Endothelial cell of umbilical vein (primary cell): ENCODE measurements at regions not wholly inside any gene's neighbourhood (a gene's known extent, or its start where the extent isn't known, plus 50 kb on each side); places are given as distances from the start of the nearest gene placed in this dataset.

Experiments used
- BruUV-seq: library from RNA; stranded (reverse); fragments of 400-500 nt; replicated peaks from 2 replicates; lab custom pipeline; 2021; lab: Mats Ljungman, UMichigan
- CTCF ChIA-PET: fragments of 300-600, 350-600 bp; sonication (Branson Sonifier 250); formaldehyde crosslinking; loops from one replicate; lab custom pipeline; 2021; ENCODE audit warnings: antibody characterized with exemption, inconsistent platforms; lab: Charles Lee
- POLR2A ChIA-PET: fragments of 300-600, 350-600 bp; sonication (Branson Sonifier 250); formaldehyde crosslinking; loops from one replicate; lab custom pipeline; 2021; ENCODE audit warnings: antibody characterized with exemption, inconsistent platforms; lab: Charles Lee
- DNase-seq: peaks from one replicate; pipeline ENCODE4 v3.0.0-alpha.2; 2011; ENCODE audit warnings: low read depth, low spot score
- FAIRE-seq: peaks from 2 replicates; lab custom pipeline; 2011; peaks lifted over from hg19 to GRCh38; lab: Jason Lieb, UNC
- H2AFZ ChIP-seq: 2 replicates; pipeline ENCODE4 v1.6.0; 2012; ENCODE audit warnings: low read depth, low read length, control low read depth, inconsistent platforms
- H3K27ac ChIP-seq: 2 replicates; pipeline ENCODE4 v1.5.1; 2011; ENCODE audit warnings: low read depth, mild to moderate bottlenecking, control low read depth, low read length, moderate library complexity; ENCODE audit not compliant: insufficient read depth
- H3K27me3 ChIP-seq, 2 experiments: 2 replicates each; pipeline versions ENCODE4 v1.6.0 to v1.6.1; 2011; ENCODE audit warnings: low read length in 2 of 2, mixed read lengths in 1 of 2; ENCODE audit not compliant: control insufficient read depth in 2 of 2, insufficient read depth in 2 of 2
- H3K36me3 ChIP-seq, 2 experiments: 2 replicates in 1 of 2; 3 replicates in 1 of 2; pipeline ENCODE4 v1.5.1; 2011; ENCODE audit warnings: low read length in 2 of 2, mild to moderate bottlenecking in 1 of 2, moderate library complexity in 1 of 2; ENCODE audit not compliant: control insufficient read depth in 2 of 2, insufficient read depth in 2 of 2; ENCODE audit errors: extremely low read depth in 1 of 2
- H3K4me1 ChIP-seq: 3 replicates; pipeline ENCODE4 v1.5.1; 2011; ENCODE audit warnings: mild to moderate bottlenecking, low read length; ENCODE audit not compliant: control insufficient read depth, insufficient read depth; ENCODE audit errors: extremely low read depth
- H3K4me2 ChIP-seq: 2 replicates; pipeline ENCODE4 v1.6.1; 2011; ENCODE audit warnings: low read length, control low read depth, mixed read lengths; ENCODE audit not compliant: insufficient read depth
- H3K4me3 ChIP-seq, 3 experiments: fragments of 200-600 bp in 1 of 3; sonication (generic), shearing (Covaris generic) in 1 of 3; replicated peaks in 1 of 3; 2 replicates each; pipeline ENCODE4 v1.5.1; 2011 to 2016; ENCODE audit warnings: control low read depth in 3 of 3, low read length in 3 of 3, mild to moderate bottlenecking in 2 of 3, inconsistent platforms in 1 of 3, low read depth in 1 of 3, moderate library complexity in 1 of 3; ENCODE audit not compliant: insufficient read depth in 1 of 3
- H3K79me2 ChIP-seq: 2 replicates; pipeline ENCODE4 v1.6.0; 2012; ENCODE audit warnings: low read length, inconsistent platforms; ENCODE audit not compliant: control insufficient read depth, insufficient read depth
- H3K9ac ChIP-seq: replicated peaks from 2 replicates; pipeline ENCODE3; 2011; ENCODE audit warnings: low read length, control low read depth; ENCODE audit not compliant: insufficient read depth; ENCODE audit errors: extremely low read depth
- H3K9me1 ChIP-seq: replicated peaks from 3 replicates; pipeline ENCODE4 v1.6.0; 2011; ENCODE audit warnings: mild to moderate bottlenecking, low read length; ENCODE audit not compliant: control insufficient read depth, insufficient read depth; ENCODE audit errors: extremely low read depth
- H3K9me3 ChIP-seq: replicated peaks from 2 replicates; pipeline ENCODE4 v1.5.1; 2012; ENCODE audit warnings: low read length, inconsistent platforms; ENCODE audit not compliant: control insufficient read depth, insufficient read depth
- H4K20me1 ChIP-seq: replicated peaks from 2 replicates; pipeline ENCODE3; 2011; ENCODE audit warnings: mild to moderate bottlenecking, low read length; ENCODE audit not compliant: control insufficient read depth, insufficient read depth; ENCODE audit errors: extremely low read depth
- CTCF ChIP-seq, 2 donors: IDR thresholded peaks; 1 replicate in 1 of 2; 2 replicates in 1 of 2; pipeline ENCODE4 v1.5.1; 2011; ENCODE audit warnings: low read length in 2 of 2, mild to moderate bottlenecking in 2 of 2, moderate library complexity in 2 of 2, control low read depth in 1 of 2, inconsistent platforms in 1 of 2, low read depth in 1 of 2; ENCODE audit not compliant: insufficient read depth in 1 of 2; ENCODE audit errors: extremely low read depth in 1 of 2
- EZH2 ChIP-seq: IDR thresholded peaks from 2 replicates; pipeline ENCODE4 v1.6.1; 2012; ENCODE audit warnings: borderline replicate concordance, low read depth, mild to moderate bottlenecking, moderate library complexity, low read length, inconsistent platforms; ENCODE audit not compliant: severe bottlenecking
- FOS ChIP-seq: IDR thresholded peaks from 2 replicates; pipeline ENCODE4 v1.6.1; 2011; ENCODE audit warnings: mild to moderate bottlenecking, low read length, moderate library complexity, borderline replicate concordance; ENCODE audit not compliant: insufficient read depth
- GATA2 ChIP-seq: IDR thresholded peaks from 2 replicates; pipeline ENCODE4 v1.7.0; 2011; ENCODE audit warnings: low read depth, mild to moderate bottlenecking, moderate library complexity, mixed read lengths, low read length; ENCODE audit not compliant: insufficient read length, insufficient read depth
- JUN ChIP-seq: IDR thresholded peaks from 2 replicates; pipeline ENCODE4 v1.6.1; 2011; ENCODE audit warnings: borderline replicate concordance, low read depth; ENCODE audit not compliant: insufficient read length, insufficient read depth
- MYC ChIP-seq: IDR thresholded peaks from one replicate; pipeline ENCODE4 v1.6.1; 2011; ENCODE audit warnings: mild to moderate bottlenecking, low read depth, low read length
- POLR2A ChIP-seq: IDR thresholded peaks from 2 replicates; pipeline ENCODE4 v1.6.1; 2012; ENCODE audit warnings: low read depth, mild to moderate bottlenecking, control low read depth, low read length
- POLR2AphosphoS5 ChIP-seq: IDR thresholded peaks from 2 replicates; pipeline ENCODE4 v1.6.1; 2012; ENCODE audit warnings: low read depth, mild to moderate bottlenecking, control low read depth, low read length, moderate library complexity; ENCODE audit not compliant: insufficient read depth
- dilution Hi-C: fragments of 300-500 bp; cut with MboI; formaldehyde crosslinking; loops from one replicate; pipeline ENCODE4 v1.15.0; 2019; ENCODE audit warnings: low sequenced_read_pairs; ENCODE audit not compliant: extremely low pct_ligation_motif_present
- intact Hi-C: fragments of 100-400 bp; cut with micrococcal nuclease; formaldehyde crosslinking; loops from one replicate; pipeline ENCODE4 v1.10.0; 2022
- TF ChIP-seq, protein P1 (sequence below): IDR thresholded peaks from 2 replicates; pipeline ENCODE4 v1.6.1; 2011; ENCODE audit not compliant: insufficient read depth, insufficient read length

DNA sequence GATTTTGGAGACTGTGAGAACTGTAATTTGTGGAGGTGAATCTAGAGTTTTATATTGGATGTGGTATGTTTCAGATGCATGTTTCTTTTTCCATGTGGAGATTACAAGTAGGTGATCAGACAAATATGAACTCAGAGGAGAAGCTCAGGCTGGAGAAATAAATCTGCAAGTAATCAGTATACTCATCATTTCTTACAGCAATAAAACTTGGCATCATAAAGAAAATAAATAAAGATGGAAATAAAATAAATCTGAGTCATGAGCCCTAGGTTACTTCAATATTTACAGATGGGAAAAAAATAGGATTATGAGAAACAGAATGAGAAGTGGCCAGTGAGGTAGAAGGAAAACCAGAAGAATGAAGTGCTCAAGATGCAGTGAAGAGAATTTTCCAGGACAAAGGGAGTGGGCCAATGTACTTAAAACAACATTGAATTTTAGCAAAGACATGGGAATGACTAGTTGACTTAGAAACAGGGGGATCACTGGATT is 453.8 kb downstream of the DSC3 start:
- no peak for DNase-seq
- no peak overlapping the region for H3K4me2 ChIP-seq
- no peak overlapping the region for H2AFZ ChIP-seq
- CTCF ChIA-PET: no interaction called here
- POLR2A ChIA-PET: no interaction called here
- FAIRE-seq: no peak
- H3K4me1 ChIP-seq: no peaks in the 10 kb centered on the region
- intact Hi-C loops (no loop called here), dilution Hi-C loops (no loop called here)
- H3K9me1 ChIP-seq: no peaks in the 10 kb centered on the region
- no peaks in the 10 kb centered on the region for H4K20me1 ChIP-seq
- no peaks in the 10 kb centered on the region for H3K27me3 ChIP-seq
- H3K27ac ChIP-seq: no peak overlapping the region
- H3K36me3 ChIP-seq: no peaks in the 10 kb centered on the region
- no peaks in the 10 kb centered on the region for H3K79me2 ChIP-seq
- H3K4me3 ChIP-seq: no peak overlapping the region
- no peak for TF ChIP-seq FOS
- TF ChIP-seq EZH2: no peak
- H3K9ac ChIP-seq: no peak overlapping the region
- H3K9me3 ChIP-seq: no peaks in the 10 kb centered on the region
- BruUV-seq: no TSS peak

GRCh38 chr18:30583768-30584167 is 458.8 kb downstream of the DSC3 start:
- Histone ChIP-seq H3K79me2 (no peaks in the 10 kb centered on the region), H3K27ac (no peak overlapping the region), H3K4me1 (no peaks in the 10 kb centered on the region), H3K27me3 (no peaks in the 10 kb centered on the region), H3K9me3 (no peaks in the 10 kb centered on the region), H3K4me2 (no peak overlapping the region), H2AFZ (no peak overlapping the region), H3K36me3 (no peaks in the 10 kb centered on the region), H3K4me3 (no peak overlapping the region), H3K9me1 (no peaks in the 10 kb centered on the region), H4K20me1 (no peaks in the 10 kb centered on the region), H3K9ac (no peak overlapping the region)
- TF ChIP-seq POLR2AphosphoS5: no peak
- TF ChIP-seq EZH2: no peak
- TF ChIP-seq FOS: no peak
- TF ChIP-seq CTCF (IDR thresholded peaks at IDR 0.05; ENCODE audit: extremely low read depth in 1 of 2, insufficient read depth in 1 of 2, low read depth in 1 of 2, low read length in 2 of 2): no peak
- no peak for TF ChIP-seq POLR2A
- TF ChIP-seq GATA2: no peak
- TF ChIP-seq MYC: no peak
- TF ChIP-seq, protein P1, sequence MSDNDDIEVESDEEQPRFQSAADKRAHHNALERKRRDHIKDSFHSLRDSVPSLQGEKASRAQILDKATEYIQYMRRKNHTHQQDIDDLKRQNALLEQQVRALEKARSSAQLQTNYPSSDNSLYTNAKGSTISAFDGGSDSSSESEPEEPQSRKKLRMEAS: no peak
- no peak for TF ChIP-seq JUN
- dilution Hi-C loops: no loop called here
- no TSS peak for BruUV-seq
- CTCF ChIA-PET: interaction anchor here (0.5 kb wide), 1 partner anchor 485 kb away, joined by 3 read pairs; no protein-coding TSS in a partner anchor
- DNase-seq (no peak), FAIRE-seq (no peak)
- POLR2A ChIA-PET: no interaction called here
- intact Hi-C loops: no loop called here
